Middle frontal gyrus (tissue), 1 donor: ENCODE measurements at regions not wholly inside any gene's neighbourhood (a gene's known extent, or its start where the extent isn't known, plus 50 kb on each side); places are given as distances from the start of the nearest gene placed in this dataset.
"Not testable (repeated sequence)": the region's sequence is repeated elsewhere in the genome, so short reads cannot be mapped to it uniquely, and the experiment has no call there.

Source experiments
- DNase-seq: peaks from one replicate; pipeline ENCODE4 v3.0.0-alpha.2; 2015; ENCODE audit warnings: low spot score; ENCODE audit errors: extremely low spot score

GRCh38 chr17:22131740-22132139, 439.4 kb downstream of the KCNJ18 start:
- no peak for DNase-seq

- no peak for DNase-seq
Observed at GRCh38 chr17:22138861-22139469, 446.6 kb downstream of the KCNJ18 start.

GRCh38 chr17:22142091-22142490, 449.8 kb downstream of the KCNJ18 start:
- no peak for DNase-seq

GRCh38 chr17:22145605-22146178, 453.4 kb downstream of the KCNJ18 start:
- DNase-seq = no peak

GRCh38 chr17:22158364-22158763, 466.0 kb downstream of the KCNJ18 start:
- no peak for DNase-seq

GRCh38 chr17:22161376-22161775, 469.1 kb downstream of the KCNJ18 start:
- DNase-seq = no peak

- DNase-seq = no peak
Observed at GRCh38 chr17:22171631-22172030, 479.3 kb downstream of the KCNJ18 start.

GRCh38 chr17:22193113-22193512, 500.8 kb downstream of the KCNJ18 start:
- DNase-seq = no peak

GRCh38 chr17:22200187-22200586, 507.9 kb downstream of the KCNJ18 start:
- not testable (repeated sequence) for DNase-seq

- DNase-seq = no peak
Observed at GRCh38 chr17:22202702-22203101, 510.4 kb downstream of the KCNJ18 start.

- DNase-seq = no peak
Observed at GRCh38 chr17:22203208-22203715, 510.9 kb downstream of the KCNJ18 start.

- not testable (repeated sequence) for DNase-seq
Observed at GRCh38 chr17:22204076-22204475, 511.8 kb downstream of the KCNJ18 start.

- not testable (repeated sequence) for DNase-seq
Observed at GRCh38 chr17:22210212-22210611, 517.9 kb downstream of the KCNJ18 start.

- DNase-seq = not testable (repeated sequence)
Observed at GRCh38 chr17:22213169-22213568, 520.8 kb downstream of the KCNJ18 start.

- DNase-seq = no peak
Observed at GRCh38 chr17:22217135-22217534, 524.8 kb downstream of the KCNJ18 start.

- no peak for DNase-seq
Observed at GRCh38 chr17:22221344-22221743, 529.0 kb downstream of the KCNJ18 start.

GRCh38 chr17:22226477-22226876, 534.2 kb downstream of the KCNJ18 start:
- peak; percentile 22 for DNase-seq

GRCh38 chr17:22226932-22227331, 534.6 kb downstream of the KCNJ18 start:
- not testable (repeated sequence) for DNase-seq

- peak; percentile 12 for DNase-seq
Observed at GRCh38 chr17:22227699-22228553, 535.6 kb downstream of the KCNJ18 start.

- DNase-seq = not testable (repeated sequence)
Observed at GRCh38 chr17:22229821-22230220, 537.5 kb downstream of the KCNJ18 start.

- DNase-seq = no peak
Observed at GRCh38 chr17:22233382-22233781, 541.1 kb downstream of the KCNJ18 start.

- no peak for DNase-seq
Observed at GRCh38 chr17:22242472-22242871, 550.1 kb downstream of the KCNJ18 start.
